HG02981 (cell line): ENCODE measurements at regions not wholly inside any gene's neighbourhood (a gene's known extent, or its start where the extent isn't known, plus 50 kb on each side); places are given as distances from the start of the nearest gene placed in this dataset.
A peak's percentile ranks its signal among the peaks of the same experiment; 100 is the strongest.
"Not testable (repeated sequence)": the region's sequence is repeated elsewhere in the genome, so short reads cannot be mapped to it uniquely, and the experiment has no call there.

Source experiments
- ATAC-seq: cut with Tn5 transposase; IDR thresholded peaks from one replicate; pipeline ENCODE4 v1.9.1; 2021; ENCODE audit warnings: mild to moderate bottlenecking, moderate library complexity; ENCODE audit not compliant: unreplicated experiment

DNA sequence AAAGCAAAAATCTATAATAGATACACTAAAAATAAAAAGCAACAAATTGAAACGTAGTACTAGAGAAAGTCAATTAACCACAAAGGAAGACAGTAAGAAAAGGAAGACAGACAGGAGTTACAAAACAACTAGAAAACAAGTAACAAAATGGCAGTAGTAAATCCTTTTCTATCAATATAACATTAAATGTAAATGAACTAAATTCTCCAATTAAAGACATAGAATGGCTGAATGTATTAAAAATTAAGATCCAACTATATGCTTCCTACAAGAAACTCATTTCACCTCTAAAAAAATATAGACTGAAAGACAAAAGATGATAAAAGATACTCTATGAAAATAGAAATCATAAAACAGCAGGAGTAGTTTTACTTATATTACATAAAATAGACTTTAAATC, 79.1 kb downstream of the CTH start:
- ATAC-seq, result no peak

DNA sequence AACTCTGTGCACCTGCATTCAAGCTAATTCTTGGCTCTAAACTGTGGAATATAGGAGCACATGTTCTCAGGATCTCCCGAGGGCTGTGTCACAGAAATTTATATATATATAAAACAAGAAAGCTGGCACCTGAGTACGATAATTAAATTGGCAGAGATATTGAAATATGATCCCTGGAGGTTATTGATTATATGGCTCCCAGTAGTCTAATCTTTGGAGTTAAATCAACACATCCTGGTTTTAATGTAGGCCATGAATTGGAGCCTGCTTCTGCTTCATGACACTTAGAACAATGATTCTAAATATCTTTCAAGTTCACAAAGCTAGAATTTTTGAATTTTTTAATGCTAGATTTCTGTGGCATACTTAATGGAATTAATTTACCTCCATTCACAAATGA, 84.3 kb downstream of the CTH start:
- ATAC-seq, result no peak

DNA sequence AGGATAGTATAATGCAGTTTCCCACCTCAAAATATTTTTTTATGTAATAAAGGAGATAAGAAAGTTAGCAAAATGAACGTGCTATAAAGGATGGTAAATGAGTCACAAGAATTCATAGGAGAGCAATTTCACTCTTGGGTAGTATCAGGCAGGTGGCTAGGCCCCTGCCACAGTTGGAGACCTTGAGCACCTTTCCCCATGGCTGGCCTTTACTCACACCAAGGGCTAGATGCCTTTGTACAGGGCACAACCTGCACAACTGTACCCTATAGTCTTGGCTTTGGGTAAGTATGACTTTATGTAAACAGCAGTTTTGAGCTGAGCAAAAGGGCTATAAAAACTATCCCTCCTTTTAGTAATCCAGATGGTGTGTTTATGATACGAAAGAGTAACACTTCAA, 85.1 kb downstream of the CTH start:
- no peak for ATAC-seq

DNA sequence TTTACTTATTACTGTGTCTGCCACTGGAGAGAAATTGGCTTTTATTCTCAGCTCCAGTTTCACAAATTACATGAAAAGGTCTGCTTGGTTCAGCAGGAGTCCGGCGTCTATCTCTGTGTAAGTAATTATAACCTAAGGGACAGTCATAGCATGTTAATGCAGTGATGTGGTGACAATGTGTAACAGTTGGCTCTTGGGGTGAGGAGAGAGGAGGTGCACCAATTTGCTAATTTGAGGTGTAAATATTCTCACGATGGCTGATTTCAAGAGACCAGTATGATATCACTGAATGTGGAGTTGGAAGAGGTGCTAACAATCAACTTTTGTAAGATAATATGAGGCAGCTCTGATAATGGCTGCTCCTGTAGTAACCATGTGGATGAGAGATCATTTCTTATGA, 86.1 kb downstream of the CTH start:
- no peak for ATAC-seq

DNA sequence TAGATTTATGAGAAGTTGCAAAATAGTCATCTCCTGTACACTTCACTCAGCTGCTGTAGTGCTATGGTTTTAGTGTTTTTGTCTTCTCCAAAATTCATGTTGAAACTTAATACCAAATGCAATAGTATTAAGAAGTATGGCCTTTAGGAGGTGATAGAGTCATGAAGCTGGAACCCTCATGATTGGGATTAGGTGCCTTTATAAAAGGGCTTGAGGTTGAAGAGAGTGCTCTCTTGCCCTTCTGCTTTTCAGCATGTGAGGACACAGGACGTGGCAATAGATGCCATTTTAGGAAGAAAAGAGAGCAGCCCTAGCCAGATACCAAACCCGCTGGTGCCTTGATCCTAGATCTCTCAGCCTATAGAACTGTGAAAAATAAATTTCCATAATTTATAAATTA, 87.6 kb downstream of the CTH start:
- no peak for ATAC-seq

DNA sequence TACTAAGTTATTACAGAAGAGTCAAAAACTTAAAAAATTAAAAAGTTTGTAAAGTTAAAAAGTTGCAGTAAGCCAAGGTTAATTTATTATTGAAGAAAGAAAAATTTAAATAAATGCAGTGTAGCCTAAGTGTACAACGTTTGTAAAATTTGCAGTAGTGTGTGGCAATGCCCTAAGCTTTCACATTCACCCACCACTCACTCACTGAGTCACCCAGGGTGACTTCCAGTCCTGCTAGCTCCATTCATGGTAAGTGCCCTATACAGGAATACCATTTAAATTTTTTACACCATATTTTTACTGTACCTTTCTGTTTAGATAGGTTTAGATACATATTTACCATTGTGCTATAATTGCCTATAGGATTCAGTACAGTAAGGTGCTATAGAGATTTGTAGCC, 88.6 kb downstream of the CTH start:
- no peak for ATAC-seq

DNA sequence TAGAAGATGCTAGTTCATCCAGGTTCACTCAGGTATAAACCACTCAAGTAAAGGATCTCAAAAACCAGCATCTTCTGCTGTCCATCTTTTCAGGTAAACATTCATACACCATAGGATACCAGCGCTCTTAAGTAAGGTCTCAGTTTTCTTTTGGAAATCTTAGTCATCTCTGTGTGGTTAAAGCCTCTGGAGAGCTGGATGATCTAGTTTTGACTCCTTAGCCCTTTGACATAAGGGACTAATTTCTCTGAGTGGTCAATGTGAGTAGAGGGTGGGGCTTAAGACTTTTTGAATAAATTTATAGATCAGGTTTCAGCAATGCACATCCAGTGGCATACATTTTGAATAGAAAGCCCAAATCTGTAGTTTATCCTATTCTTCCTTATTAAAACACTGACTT, 92.3 kb downstream of the CTH start:
- no peak for ATAC-seq

DNA sequence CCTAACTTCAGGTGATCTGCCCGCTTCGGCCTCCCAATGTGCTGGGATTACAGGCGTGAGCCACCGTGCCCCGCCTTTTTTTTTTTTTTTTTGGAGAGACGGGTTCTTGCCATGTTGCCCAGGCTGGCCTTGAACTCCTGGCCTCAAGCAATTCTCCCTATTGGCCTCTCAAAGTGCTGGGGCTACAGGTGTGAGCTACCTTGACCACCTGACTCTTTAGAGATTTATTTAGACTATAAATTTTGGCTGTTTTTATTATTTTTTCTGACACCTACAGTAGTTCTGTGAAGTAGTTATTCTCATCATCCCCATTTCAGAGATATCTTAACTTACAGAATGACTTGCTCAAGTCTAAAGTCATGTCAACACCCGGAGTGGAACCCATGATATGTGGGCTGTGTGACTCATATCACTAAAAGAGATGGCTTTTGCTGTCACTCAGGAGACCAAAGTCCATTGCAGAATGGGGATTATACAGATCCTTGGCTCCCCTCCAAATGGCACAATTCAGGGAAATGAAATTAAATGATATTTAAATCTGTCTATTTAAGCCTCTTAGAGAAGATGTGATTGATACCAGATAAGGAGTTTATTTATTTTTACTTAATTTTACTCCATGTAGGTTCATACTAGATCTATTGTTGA, 93.2 kb downstream of the CTH start:
- ATAC-seq, result peak; percentile 92

DNA sequence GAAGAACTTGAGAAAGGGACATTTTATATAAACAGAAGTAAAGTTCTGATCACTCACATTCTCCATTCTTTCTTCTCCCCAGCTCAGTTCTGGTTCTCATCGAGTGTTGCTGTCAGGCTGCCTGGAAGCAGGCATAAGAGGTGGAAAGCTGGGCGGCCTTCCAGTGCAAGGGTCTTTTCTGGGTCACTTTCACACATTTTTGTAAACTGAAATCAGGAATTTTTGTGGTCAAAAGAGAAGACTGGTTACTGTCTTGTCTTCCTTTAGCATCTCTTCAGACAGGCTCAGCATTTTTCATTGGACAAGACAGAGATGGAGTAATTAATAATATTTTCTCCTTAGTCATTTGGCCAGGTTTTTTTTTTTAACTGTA, 93.7 kb downstream of the CTH start:
- peak; percentile 19 for ATAC-seq

DNA sequence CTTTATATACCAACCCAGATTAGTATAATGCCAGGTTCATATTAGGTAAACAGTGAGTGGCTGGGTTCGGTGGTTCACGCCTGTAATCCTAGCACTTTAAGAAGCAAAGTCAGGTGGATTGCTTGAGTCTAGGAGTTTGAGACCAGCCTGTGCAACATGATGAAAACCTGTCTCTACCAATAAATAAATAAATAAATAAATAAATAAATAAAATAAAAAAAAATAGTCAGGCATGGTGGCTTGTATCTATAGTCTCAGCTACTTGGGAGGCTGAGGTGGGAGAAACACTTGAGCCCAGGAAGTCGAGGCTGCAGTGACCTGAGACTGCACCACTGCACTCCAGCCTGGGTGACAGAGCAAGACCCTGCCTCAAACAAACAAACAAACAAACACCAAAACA, 96.9 kb downstream of the CTH start:
- not testable (repeated sequence) for ATAC-seq

DNA sequence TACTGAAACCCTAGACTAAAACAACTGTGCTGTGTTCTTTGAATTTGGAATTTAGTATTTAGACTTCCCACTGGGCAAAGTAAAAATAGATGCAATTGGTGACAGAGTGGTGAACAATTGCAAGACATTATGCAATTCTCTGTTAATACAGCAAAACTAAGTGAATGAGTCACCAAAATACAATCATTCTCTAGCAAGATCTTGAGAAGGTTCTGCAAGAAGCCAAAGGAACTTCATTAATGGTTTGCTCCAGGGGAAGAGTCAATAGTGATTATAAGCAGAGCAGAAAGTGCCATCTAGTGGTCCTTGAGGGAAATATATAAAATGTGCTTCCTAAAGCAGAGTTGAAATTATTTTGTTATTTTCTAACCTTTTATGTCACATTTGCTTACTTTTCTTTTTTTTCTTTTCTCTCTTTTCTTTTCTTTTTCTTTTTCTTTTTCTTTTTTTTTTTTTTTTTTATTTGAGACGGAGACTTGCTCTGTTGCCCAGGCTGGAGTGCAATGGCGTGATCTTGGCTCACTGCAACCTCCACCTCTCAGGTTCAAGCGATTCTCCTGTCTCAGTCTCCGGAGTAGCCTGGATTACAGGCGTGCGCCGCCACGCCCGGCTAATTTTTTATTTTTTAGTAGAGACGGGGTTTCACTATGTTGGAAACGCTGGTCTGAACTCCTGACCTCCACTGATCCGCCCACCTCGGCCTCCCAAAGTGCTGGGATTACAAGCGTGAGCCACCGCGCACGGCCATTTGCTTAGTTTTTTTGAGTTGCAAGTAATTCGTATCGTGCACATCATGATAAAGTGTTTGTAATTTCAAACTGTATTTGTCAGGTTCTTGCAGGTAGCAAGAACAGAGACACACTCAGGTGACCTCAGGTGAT, 99.2 kb downstream of the CTH start:
- peak; percentile 91 for ATAC-seq

DNA sequence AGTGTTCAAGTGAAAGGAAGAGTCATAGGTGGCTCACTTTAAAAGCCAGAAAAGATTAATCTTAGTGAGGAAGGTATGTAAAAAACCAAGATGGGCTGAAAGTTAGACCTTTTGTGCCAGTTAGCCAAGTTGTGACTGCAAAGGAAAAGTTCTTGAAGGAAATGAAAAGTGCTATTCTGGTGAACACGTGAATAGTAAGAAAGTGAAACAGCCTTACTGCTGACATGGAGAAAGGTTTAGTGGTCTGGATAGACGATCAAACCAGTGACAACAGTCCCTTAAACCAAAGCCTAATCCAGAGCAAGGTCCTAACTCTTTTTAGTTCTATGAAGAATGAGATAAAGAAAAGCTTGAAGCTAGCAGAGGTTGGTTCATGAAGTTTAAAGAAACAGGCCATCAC, 106.4 kb downstream of the CTH start:
- ATAC-seq, result peak; percentile 40

DNA sequence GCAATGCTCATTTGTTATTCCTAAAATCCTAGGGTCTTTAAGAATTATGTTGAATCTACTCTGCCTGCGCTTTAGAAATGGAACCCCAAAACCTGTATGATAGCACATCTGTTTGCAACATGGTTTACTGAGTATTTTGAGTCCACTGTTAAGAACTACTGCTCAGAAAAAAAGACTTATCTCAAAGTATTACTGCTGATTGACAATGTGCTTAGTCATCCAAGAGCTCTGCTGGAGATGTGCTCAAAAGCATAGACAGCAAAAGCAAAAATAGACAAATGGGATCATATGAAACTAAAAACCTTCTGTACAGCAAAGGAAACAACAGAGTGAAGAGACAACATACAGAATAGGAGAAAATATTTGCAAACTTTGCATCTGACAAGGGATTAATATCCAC, 107.0 kb downstream of the CTH start:
- ATAC-seq, result peak; percentile 10

DNA sequence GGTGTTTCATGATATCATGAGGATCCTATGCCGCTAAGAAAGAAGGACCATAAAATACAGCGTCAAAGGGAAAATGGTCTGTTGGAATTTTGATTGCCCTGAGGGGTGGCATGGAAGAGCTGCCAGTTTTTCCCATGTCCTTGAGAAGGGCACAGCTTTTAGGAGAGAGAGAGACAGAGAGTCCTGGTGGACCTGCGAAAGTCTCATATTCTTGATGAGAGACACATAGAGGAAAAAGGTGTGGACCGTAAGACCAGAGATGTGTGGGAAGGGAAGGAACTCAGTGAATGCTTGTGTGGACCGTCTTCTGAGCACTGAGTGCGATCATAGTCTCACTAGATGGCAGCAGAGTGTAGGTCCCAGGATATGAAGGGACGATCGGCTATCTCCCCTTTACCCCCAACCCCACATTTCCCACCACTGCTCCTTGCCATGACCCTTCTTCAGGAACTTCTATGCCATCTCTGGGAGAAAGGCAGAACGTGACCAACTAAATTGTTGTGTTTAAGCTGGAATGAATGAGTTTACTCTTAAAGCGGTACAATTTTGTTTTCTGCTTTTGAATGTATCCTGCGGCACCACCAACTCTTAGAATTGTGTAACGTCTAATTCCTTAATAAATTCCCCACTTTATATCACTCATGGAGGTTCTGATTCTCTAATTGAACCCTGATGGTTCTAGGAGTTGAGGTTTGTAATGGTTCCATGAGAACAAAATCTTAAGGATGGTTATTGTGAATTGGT, 117.7 kb downstream of the CTH start:
- ATAC-seq, result no peak

DNA sequence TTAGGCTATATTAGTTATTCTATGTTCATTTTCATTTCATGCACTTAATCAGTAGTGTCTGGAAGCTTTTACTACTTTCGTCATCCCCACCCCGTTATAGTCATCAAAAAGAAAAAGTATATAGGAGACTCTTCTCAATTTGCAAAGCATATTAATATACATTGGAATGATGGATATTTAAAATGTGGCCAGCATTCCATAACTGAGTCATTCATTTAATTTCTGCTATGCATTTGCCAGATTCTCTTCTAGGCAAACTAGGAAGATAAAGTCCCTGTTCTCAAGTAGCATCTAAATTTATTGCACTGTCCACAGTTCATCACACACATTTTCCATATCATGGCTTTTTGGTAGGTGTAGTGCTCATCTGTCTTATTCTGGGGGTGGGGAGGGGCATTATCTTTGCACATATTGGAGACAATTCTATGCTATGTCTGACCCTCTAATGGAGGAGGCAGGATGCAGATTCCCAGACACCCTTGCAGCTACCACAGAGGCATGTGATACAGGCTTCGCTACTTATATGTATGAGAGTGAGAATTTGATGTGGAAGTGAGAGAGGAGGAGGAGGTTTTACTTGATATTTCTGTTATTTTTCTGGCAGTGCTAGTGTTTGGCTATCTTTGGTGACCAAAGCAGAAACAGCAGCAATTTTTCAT, 125.8 kb downstream of the CTH start:
- no peak for ATAC-seq

DNA sequence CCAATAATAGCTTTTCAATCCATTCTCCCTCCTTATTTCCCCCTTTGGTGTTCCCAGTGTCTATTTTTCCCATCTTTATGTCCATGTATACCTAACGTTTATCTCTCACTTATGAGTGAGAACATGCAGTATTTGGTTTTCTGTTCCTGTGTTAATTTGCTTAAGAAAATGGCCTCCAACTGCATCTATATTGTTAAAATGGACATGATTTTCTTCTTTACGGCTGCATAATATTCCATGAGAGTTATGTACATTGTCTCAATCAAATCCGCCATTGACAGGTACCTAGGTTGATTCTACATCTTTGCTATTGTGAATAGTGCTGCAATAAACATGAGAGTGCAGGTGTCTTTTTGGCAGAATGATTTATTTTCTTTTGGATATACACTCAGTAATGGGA, 126.7 kb downstream of the CTH start:
- ATAC-seq, result no peak

DNA sequence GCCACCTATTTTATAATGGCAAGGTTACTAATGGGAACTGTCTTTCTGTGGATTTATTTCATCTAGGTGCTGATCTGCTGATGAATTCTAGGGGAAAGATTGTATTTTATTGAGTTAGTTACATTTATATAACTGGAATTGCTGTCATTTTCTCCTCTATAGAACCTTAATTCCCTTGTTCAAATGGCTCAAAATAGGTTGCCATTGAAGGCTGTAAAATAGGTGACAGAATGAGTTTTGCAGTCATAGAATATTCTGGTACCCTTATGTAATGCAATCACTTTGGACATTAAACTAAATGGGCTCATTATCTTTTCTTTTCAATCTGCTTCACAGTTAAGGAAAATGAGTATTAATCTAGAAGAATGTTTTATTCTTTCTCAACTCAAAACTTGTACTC, 131.0 kb downstream of the CTH start:
- no peak for ATAC-seq

DNA sequence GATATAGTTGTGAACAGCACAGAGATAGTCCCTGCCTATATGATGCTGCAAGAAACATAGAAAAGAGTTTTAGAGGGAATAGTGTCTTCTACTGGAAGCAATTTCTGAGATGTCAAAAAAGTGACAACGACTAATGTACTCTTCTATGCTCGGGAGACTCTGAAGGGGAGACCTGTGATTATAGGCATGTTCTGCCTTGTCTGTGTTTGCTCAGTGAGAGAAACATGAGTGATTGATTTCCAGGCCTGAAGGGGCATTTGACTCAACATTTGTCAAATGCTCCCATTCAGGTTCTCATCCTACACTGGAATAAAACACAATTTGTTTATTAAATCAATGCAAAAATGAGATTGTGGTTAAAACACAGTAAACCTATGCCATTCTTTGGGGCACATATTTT, 131.8 kb downstream of the CTH start:
- ATAC-seq, result no peak

DNA sequence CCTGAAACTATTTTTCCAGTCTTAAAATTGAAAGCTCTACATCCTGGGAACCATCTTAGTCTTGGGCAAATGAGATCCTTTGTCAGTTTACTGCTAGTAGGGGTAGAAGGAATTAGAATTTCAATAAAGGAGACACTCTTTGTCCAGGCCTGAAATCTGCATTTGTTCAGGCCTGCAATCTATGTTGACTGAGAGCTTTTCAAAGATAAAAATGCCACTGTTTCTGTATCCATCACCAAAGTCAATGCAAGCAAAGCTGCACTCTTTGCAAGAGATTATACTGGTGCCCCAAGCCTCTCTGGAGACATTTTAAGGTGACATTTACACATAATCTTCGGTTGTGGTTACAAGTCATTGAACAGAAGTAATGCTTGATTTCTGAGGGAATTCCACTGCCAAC, 135.7 kb downstream of the CTH start:
- no peak for ATAC-seq

DNA sequence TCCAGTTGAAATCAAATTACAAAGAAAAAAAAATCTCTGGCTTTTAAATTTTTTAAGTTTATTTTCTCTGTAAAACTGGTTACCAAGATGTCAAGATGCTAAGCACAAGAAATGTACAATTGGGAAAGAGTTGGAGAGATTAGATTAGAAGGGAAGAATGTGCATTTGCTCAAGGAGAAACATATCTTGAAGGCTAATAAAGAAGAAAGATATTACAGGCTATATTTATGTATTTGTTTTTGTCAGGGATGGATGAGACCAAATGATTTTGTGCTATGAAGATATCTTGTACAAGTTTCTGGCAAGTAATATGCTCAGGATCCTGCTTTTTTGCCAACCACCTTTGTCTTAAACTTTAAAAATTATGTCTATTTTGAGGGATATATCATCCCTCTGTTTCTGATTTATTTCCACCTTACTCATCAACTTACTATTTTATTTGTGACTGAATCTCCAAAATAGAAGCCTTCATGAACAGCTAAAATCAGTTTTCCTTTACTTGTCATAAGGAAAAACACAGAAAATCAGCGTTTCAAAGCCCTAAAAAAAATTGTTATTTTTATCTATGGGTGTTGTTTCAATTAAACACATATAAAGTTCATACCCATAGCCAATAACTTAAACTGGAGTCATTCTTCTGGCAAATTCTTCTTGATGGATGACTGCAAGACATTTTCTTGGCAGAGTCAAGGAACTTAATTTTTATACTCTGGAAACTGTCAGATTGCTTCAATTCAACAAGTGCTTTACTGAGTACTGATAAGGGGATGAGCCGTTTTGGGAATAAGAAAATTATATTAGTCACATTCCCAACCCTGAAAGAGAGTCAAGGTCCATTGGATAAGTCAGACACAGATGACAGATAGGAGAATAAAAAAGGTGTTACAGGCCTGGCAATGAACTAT, 141.8 kb downstream of the CTH start:
- no peak for ATAC-seq
